HepG2 (cell line): ENCODE measurements at regions not wholly inside any gene's neighbourhood (a gene's known extent, or its start where the extent isn't known, plus 50 kb on each side); places are given as distances from the start of the nearest gene placed in this dataset.

Experiments used
- ZNF766 ChIP-seq: sonication (generic); formaldehyde crosslinking; IDR thresholded peaks from 2 replicates; pipeline ENCODE4 v1.5.0; 2020; ENCODE audit warnings: missing genetic modification reagents, borderline replicate concordance
- ZNF780A ChIP-seq: sonication (generic); formaldehyde crosslinking; IDR thresholded peaks from 2 replicates; pipeline ENCODE4 v1.8.0; 2022; ENCODE audit warnings: mild to moderate bottlenecking, missing genetic modification reagents, moderate library complexity
- TF ChIP-seq, protein P1 (sequence below): IDR thresholded peaks from 2 replicates; pipeline ENCODE4 v1.6.1; 2018; ENCODE audit warnings: missing genetic modification reagents, mild to moderate bottlenecking, missing compliant biosample characterization
- TF ChIP-seq, protein P2 (sequence below): sonication (generic); formaldehyde crosslinking; IDR thresholded peaks from 2 replicates; pipeline ENCODE4 v1.8.1; 2022; ENCODE audit warnings: low read depth, mild to moderate bottlenecking, missing genetic modification reagents
- TF ChIP-seq, protein P3 (sequence below): sonication (generic); formaldehyde crosslinking; IDR thresholded peaks from 2 replicates; pipeline ENCODE4 v1.4.0; 2020; ENCODE audit warnings: missing genetic modification reagents

DNA sequence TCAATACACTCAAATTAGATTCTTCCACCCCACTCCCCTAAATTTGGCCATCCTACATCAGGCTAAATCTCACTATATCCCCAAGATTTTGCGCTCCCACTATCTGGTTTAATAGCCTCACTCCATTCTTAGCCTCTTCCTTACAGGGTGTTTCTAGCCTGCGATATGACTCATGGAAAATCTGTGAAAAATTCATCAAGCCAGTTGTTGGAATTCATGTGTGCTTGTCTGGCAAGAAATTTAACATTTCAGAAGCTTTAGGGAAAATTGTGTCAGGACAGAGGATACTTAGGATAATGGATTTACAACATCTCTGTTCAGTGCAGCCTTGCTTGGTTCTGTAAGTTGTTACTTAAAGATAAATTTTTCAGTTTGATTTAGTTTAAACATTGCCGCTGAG lies 1249.9 kb upstream of the AUTS2 start (continued):
- TF ChIP-seq, protein P1, sequence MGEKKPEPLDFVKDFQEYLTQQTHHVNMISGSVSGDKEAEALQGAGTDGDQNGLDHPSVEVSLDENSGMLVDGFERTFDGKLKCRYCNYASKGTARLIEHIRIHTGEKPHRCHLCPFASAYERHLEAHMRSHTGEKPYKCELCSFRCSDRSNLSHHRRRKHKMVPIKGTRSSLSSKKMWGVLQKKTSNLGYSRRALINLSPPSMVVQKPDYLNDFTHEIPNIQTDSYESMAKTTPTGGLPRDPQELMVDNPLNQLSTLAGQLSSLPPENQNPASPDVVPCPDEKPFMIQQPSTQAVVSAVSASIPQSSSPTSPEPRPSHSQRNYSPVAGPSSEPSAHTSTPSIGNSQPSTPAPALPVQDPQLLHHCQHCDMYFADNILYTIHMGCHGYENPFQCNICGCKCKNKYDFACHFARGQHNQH = no peak
- TF ChIP-seq, protein P2, sequence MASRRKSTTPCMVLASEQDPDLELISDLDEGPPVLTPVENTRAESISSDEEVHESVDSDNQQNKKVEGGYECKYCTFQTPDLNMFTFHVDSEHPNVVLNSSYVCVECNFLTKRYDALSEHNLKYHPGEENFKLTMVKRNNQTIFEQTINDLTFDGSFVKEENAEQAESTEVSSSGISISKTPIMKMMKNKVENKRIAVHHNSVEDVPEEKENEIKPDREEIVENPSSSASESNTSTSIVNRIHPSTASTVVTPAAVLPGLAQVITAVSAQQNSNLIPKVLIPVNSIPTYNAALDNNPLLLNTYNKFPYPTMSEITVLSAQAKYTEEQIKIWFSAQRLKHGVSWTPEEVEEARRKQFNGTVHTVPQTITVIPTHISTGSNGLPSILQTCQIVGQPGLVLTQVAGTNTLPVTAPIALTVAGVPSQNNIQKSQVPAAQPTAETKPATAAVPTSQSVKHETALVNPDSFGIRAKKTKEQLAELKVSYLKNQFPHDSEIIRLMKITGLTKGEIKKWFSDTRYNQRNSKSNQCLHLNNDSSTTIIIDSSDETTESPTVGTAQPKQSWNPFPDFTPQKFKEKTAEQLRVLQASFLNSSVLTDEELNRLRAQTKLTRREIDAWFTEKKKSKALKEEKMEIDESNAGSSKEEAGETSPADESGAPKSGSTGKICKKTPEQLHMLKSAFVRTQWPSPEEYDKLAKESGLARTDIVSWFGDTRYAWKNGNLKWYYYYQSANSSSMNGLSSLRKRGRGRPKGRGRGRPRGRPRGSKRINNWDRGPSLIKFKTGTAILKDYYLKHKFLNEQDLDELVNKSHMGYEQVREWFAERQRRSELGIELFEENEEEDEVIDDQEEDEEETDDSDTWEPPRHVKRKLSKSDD (CRISPR knock-in tag) = no peak
- TF ChIP-seq, protein P3, sequence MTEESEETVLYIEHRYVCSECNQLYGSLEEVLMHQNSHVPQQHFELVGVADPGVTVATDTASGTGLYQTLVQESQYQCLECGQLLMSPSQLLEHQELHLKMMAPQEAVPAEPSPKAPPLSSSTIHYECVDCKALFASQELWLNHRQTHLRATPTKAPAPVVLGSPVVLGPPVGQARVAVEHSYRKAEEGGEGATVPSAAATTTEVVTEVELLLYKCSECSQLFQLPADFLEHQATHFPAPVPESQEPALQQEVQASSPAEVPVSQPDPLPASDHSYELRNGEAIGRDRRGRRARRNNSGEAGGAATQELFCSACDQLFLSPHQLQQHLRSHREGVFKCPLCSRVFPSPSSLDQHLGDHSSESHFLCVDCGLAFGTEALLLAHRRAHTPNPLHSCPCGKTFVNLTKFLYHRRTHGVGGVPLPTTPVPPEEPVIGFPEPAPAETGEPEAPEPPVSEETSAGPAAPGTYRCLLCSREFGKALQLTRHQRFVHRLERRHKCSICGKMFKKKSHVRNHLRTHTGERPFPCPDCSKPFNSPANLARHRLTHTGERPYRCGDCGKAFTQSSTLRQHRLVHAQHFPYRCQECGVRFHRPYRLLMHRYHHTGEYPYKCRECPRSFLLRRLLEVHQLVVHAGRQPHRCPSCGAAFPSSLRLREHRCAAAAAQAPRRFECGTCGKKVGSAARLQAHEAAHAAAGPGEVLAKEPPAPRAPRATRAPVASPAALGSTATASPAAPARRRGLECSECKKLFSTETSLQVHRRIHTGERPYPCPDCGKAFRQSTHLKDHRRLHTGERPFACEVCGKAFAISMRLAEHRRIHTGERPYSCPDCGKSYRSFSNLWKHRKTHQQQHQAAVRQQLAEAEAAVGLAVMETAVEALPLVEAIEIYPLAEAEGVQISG (CRISPR knock-in tag) = no peak
- TF ChIP-seq ZNF780A (CRISPR knock-in tag) (no peak), ZNF766 (no peak)
